H1 (cell line): ENCODE measurements at regions not wholly inside any gene's neighbourhood (a gene's known extent, or its start where the extent isn't known, plus 50 kb on each side); places are given as distances from the start of the nearest gene placed in this dataset.

Experiments used
- CTCF ChIA-PET: fragments of 300-600 bp; sonication (Branson Sonifier 250); formaldehyde crosslinking; loops from one replicate; lab custom pipeline; 2021; ENCODE audit not compliant: partially characterized antibody; lab: Charles Lee
- POLR2A ChIA-PET: fragments of 300-600 bp; sonication (Branson Sonifier 250); formaldehyde crosslinking; loops from one replicate; lab custom pipeline; 2021; ENCODE audit warnings: inconsistent platforms; ENCODE audit not compliant: partially characterized antibody; lab: Charles Lee
- DNase-seq, 2 experiments: peaks; one replicate each; pipeline versions ENCODE4 v3.0.0 to v3.0.0-alpha.2; 2010 to 2022; ENCODE audit warnings: low spot score in 2 of 2, low read depth in 1 of 2, mixed read lengths in 1 of 2
- FAIRE-seq: peaks from 2 replicates; lab custom pipeline; 2011; peaks lifted over from hg19 to GRCh38; lab: Jason Lieb, UNC
- H2AFZ ChIP-seq: 2 replicates; pipeline ENCODE4 v1.8.1; 2012; ENCODE audit warnings: low read length, inconsistent platforms
- H2AK5ac ChIP-seq: 2 replicates; pipeline ENCODE4 v1.6.1; 2013; ENCODE audit warnings: low read depth, low read length
- H2BK120ac ChIP-seq: replicated peaks from 2 replicates; pipeline ENCODE3; 2013; ENCODE audit warnings: low read depth, low read length, inconsistent platforms
- H2BK12ac ChIP-seq: 2 replicates; pipeline ENCODE4 v1.6.1; 2013; ENCODE audit warnings: low read depth, low read length
- H2BK15ac ChIP-seq: 2 replicates; pipeline ENCODE4 v1.6.1; 2013; ENCODE audit warnings: low read length
- H2BK20ac ChIP-seq: 2 replicates; pipeline ENCODE4 v1.6.1; 2013; ENCODE audit warnings: low read length
- H2BK5ac ChIP-seq: 2 replicates; pipeline ENCODE4 v1.6.1; 2013; ENCODE audit warnings: low read depth, low read length
- H3K14ac ChIP-seq: 2 replicates; pipeline ENCODE4 v1.6.1; 2013; ENCODE audit warnings: inconsistent platforms; ENCODE audit not compliant: insufficient read length
- H3K18ac ChIP-seq: 2 replicates; pipeline ENCODE4 v1.6.1; 2013; ENCODE audit warnings: low read length; ENCODE audit errors: extremely low read depth
- H3K23ac ChIP-seq: 2 replicates; pipeline ENCODE4 v1.6.1; 2013; ENCODE audit warnings: inconsistent platforms; ENCODE audit not compliant: insufficient read length
- H3K23me2 ChIP-seq: 2 replicates; pipeline ENCODE4 v1.6.1; 2013; ENCODE audit warnings: low read depth, low read length
- H3K27ac ChIP-seq: 2 replicates; pipeline ENCODE4 v1.6.1; 2011; ENCODE audit warnings: low read depth, low read length, inconsistent platforms
- H3K27me3 ChIP-seq, 4 experiments: replicated peaks in 1 of 4; 1 replicate in 1 of 4; 2 replicates in 3 of 4; pipeline versions ENCODE4 v1.6.1 to v1.8.1; 2011 to 2013; ENCODE audit warnings: low read length in 3 of 4, mild to moderate bottlenecking in 3 of 4, inconsistent platforms in 2 of 4, mixed read lengths in 2 of 4, moderate library complexity in 1 of 4; ENCODE audit not compliant: control insufficient read depth in 3 of 4, insufficient read depth in 3 of 4; ENCODE audit errors: extremely low read depth in 1 of 4
- H3K36me3 ChIP-seq, 4 experiments: 2 replicates each; pipeline versions ENCODE4 v1.6.1 to v1.8.1; 2011 to 2013; ENCODE audit warnings: mild to moderate bottlenecking in 4 of 4, low read length in 3 of 4, moderate library complexity in 2 of 4, control low read depth in 1 of 4, inconsistent platforms in 1 of 4; ENCODE audit not compliant: insufficient read depth in 4 of 4, control insufficient read depth in 2 of 4
- H3K4ac ChIP-seq: replicated peaks from 2 replicates; pipeline ENCODE3; 2013; ENCODE audit warnings: low read length, low read depth, mixed read lengths, inconsistent platforms; ENCODE audit not compliant: insufficient read length
- H3K4me1 ChIP-seq, 4 experiments: replicated peaks in 1 of 4; 1 replicate in 1 of 4; 2 replicates in 3 of 4; pipeline versions ENCODE4 v1.6.1 to v1.8.1; 2011 to 2013; ENCODE audit warnings: low read length in 3 of 4, inconsistent platforms in 2 of 4, mixed read lengths in 1 of 4; ENCODE audit not compliant: insufficient read depth in 4 of 4, control insufficient read depth in 3 of 4
- H3K4me2 ChIP-seq, 2 experiments: 2 replicates each; pipeline versions ENCODE4 v1.6.1 to v1.8.1; 2011 to 2013; ENCODE audit warnings: low read depth in 2 of 2, low read length in 2 of 2, control low read depth in 1 of 2, inconsistent platforms in 1 of 2, mild to moderate bottlenecking in 1 of 2; ENCODE audit not compliant: insufficient read depth in 1 of 2
- H3K4me3 ChIP-seq, 4 experiments: fragments of 200-600, 300-600 bp in 1 of 4; sonication (generic), shearing (Covaris generic), sonication (Bioruptor Twin) in 1 of 4; 2 replicates each; pipeline versions ENCODE4 v1.5.1 to v1.8.1; 2011 to 2016; ENCODE audit warnings: low read length in 4 of 4, low read depth in 3 of 4, control low read depth in 2 of 4, inconsistent platforms in 2 of 4, mild to moderate bottlenecking in 2 of 4, mixed read lengths in 1 of 4, moderate library complexity in 1 of 4; ENCODE audit not compliant: insufficient read depth in 2 of 4; ENCODE audit errors: extremely low read depth in 1 of 4
- H3K56ac ChIP-seq: replicated peaks from 2 replicates; pipeline ENCODE3; 2013; ENCODE audit warnings: low read depth, mild to moderate bottlenecking, mixed read lengths, low read length, inconsistent platforms; ENCODE audit not compliant: insufficient read length
- H3K79me1 ChIP-seq: 2 replicates; pipeline ENCODE4 v1.6.1; 2013; ENCODE audit warnings: low read depth, low read length, control low read depth
- H3K79me2 ChIP-seq, 2 experiments: 2 replicates each; pipeline versions ENCODE4 v1.6.1 to v1.8.1; 2012 to 2013; ENCODE audit warnings: low read length in 2 of 2, mild to moderate bottlenecking in 2 of 2, inconsistent platforms in 1 of 2; ENCODE audit not compliant: insufficient read depth in 2 of 2, control insufficient read depth in 1 of 2
- H3K9ac ChIP-seq, 4 experiments: replicated peaks in 1 of 4; 1 replicate in 1 of 4; 2 replicates in 3 of 4; pipeline versions ENCODE4 v1.6.1 to v1.8.1; 2011 to 2013; ENCODE audit warnings: low read depth in 3 of 4, low read length in 3 of 4, control low read depth in 2 of 4, mild to moderate bottlenecking in 2 of 4, moderate library complexity in 2 of 4, inconsistent platforms in 1 of 4; ENCODE audit errors: extremely low read depth in 1 of 4
- H3K9me3 ChIP-seq, 2 experiments: 2 replicates each; pipeline versions ENCODE4 v1.6.1 to v1.8.1; 2012 to 2013; ENCODE audit warnings: mild to moderate bottlenecking in 2 of 2, moderate library complexity in 2 of 2, control low read depth in 1 of 2, inconsistent platforms in 1 of 2, low read depth in 1 of 2, low read length in 1 of 2, mixed read lengths in 1 of 2; ENCODE audit not compliant: insufficient read depth in 2 of 2
- H4K20me1 ChIP-seq, 2 experiments: replicated peaks in 1 of 2; 2 replicates each; pipeline versions ENCODE3 to v1.8.1; 2011 to 2013; ENCODE audit warnings: inconsistent platforms in 2 of 2, low read length in 2 of 2, mild to moderate bottlenecking in 1 of 2; ENCODE audit not compliant: insufficient read depth in 2 of 2, control insufficient read depth in 1 of 2
- H4K5ac ChIP-seq: 2 replicates; pipeline ENCODE4 v1.6.1; 2013; ENCODE audit warnings: low read length, low read depth, mixed read lengths, inconsistent platforms; ENCODE audit not compliant: insufficient read length
- H4K8ac ChIP-seq: 2 replicates; pipeline ENCODE4 v1.8.0; 2013; ENCODE audit warnings: mild to moderate bottlenecking, moderate library complexity, low read length, inconsistent platforms; ENCODE audit not compliant: insufficient read depth; ENCODE audit errors: extremely low read depth
- H4K91ac ChIP-seq: replicated peaks from 2 replicates; pipeline ENCODE3; 2013; ENCODE audit warnings: low read length, mixed read lengths, inconsistent platforms; ENCODE audit not compliant: insufficient read length
- ASH2L ChIP-seq: fragments of 200-600, 300-600 bp; sonication (generic); IDR thresholded peaks from one replicate; pipeline ENCODE4 v1.7.1; 2017; ENCODE audit warnings: low read length
- E2F6 ChIP-seq: IDR thresholded peaks from 2 replicates; pipeline ENCODE4 v1.6.1; 2012; ENCODE audit warnings: inconsistent platforms
- FOSL1 ChIP-seq: IDR thresholded peaks from 2 replicates; pipeline ENCODE4 v1.6.1; 2011; ENCODE audit warnings: mild to moderate bottlenecking, low read depth, low read length, moderate library complexity; ENCODE audit not compliant: insufficient read depth
- GTF2F1 ChIP-seq: IDR thresholded peaks from 2 replicates; pipeline ENCODE4 v1.6.1; 2012; ENCODE audit warnings: low read depth, low read length, improper control_type of control experiment, borderline replicate concordance
- KDM1A ChIP-seq: fragments of 200-600, 300-600 bp; sonication (generic); IDR thresholded peaks from 2 replicates; pipeline ENCODE4 v1.7.1; 2016; ENCODE audit warnings: mild to moderate bottlenecking, low read length, borderline replicate concordance
- MAFK ChIP-seq: IDR thresholded peaks from 2 replicates; pipeline ENCODE4 v1.6.1; 2012; ENCODE audit warnings: low read depth, mild to moderate bottlenecking, improper control_type of control experiment, low read length
- RBBP5 ChIP-seq: IDR thresholded peaks from 2 replicates; pipeline ENCODE4 v1.7.1; 2012; ENCODE audit warnings: low read depth, mild to moderate bottlenecking, inconsistent platforms, low read length, moderate library complexity, borderline replicate concordance
- TAF7 ChIP-seq: optimal IDR thresholded peaks from 2 replicates; pipeline ENCODE3; 2011; ENCODE audit warnings: low read depth, mild to moderate bottlenecking, inconsistent platforms, low read length, moderate library complexity, borderline replicate concordance
- WGBS, 2 experiments: shearing (Covaris generic) in 1 of 2; methylation state at CpG; one replicate each; pipeline versions ENCODE4 v1.1.6 to v1.1.7; 2013 to 2015; ENCODE audit warnings: low lambda C conversion rate in 2 of 2, mixed read lengths in 2 of 2, inconsistent platforms in 1 of 2, low coverage in 1 of 2, missing lambda C conversion rate in 1 of 2; ENCODE audit not compliant: insufficient replicate concordance in 2 of 2, insufficient coverage in 1 of 2, insufficient read length in 1 of 2; ENCODE audit errors: extremely low coverage in 1 of 2, missing lambda C conversion rate in 1 of 2; 5-methylcytosine and 5-hydroxymethylcytosine counted together

- Histone ChIP-seq H4K91ac (no peak overlapping the region), H4K5ac (no peak overlapping the region), H2AFZ (no peak overlapping the region), H3K79me1 (no peaks in the 10 kb centered on the region), H2AK5ac (no peak overlapping the region), H3K79me2 (no peaks in the 10 kb centered on the region), H3K27me3 (no peaks in the 10 kb centered on the region), H3K4me3 (no peak overlapping the region), H2BK12ac (no peak overlapping the region), H3K9me3 (no peaks in the 10 kb centered on the region), H3K36me3 (no peaks in the 10 kb centered on the region), H3K14ac (no peak overlapping the region), H3K4me2 (no peak overlapping the region), H2BK5ac (no peak overlapping the region), H3K27ac (no peak overlapping the region), H3K4me1 (no peaks in the 10 kb centered on the region; a peak in 1 of 7 replicates), H3K4ac (no peak overlapping the region), H3K23ac (no peak overlapping the region), H4K20me1 (no peaks in the 10 kb centered on the region), H2BK20ac (no peak overlapping the region), H3K23me2 (no peaks in the 10 kb centered on the region), H4K8ac (no peak overlapping the region), H2BK15ac (no peak overlapping the region), H2BK120ac (no peak overlapping the region), H3K9ac (no peak overlapping the region), H3K56ac (no peak overlapping the region), H3K18ac (no peak overlapping the region)
- ChIA-PET POLR2A (no interaction called here), CTCF (no interaction called here)
- FAIRE-seq (no peak), DNase-seq (no peak)
- TF ChIP-seq GTF2F1, result no peak
- no peak for TF ChIP-seq FOSL1
- no peak for TF ChIP-seq TAF7
- peak; percentile 66; the same call in 1 of the 2 replicates for TF ChIP-seq MAFK
- no peak for TF ChIP-seq KDM1A
- TF ChIP-seq RBBP5, result no peak
- no peak for TF ChIP-seq ASH2L
- no peak for TF ChIP-seq E2F6
- 100% methylated on average over 1 of the region's 1 CpG; no CpG with 5 or more reads in 1 of the 2 experiments for WGBS, 2 experiments
Observed at GRCh38 chr9:25556540-25556939, 121.7 kb downstream of the TUSC1 start.
